PC-9 (cell line): ENCODE measurements at regions not wholly inside any gene's neighbourhood (a gene's known extent, or its start where the extent isn't known, plus 50 kb on each side); places are given as distances from the start of the nearest gene placed in this dataset.

ENCODE experiments used
- EZH2 ChIP-seq: fragments of 200-600 bp; sonication (generic); IDR thresholded peaks from 2 replicates; pipeline ENCODE4 v1.8.0; 2017; ENCODE audit warnings: antibody characterized with exemption, low read depth
- TF ChIP-seq, protein P1 (sequence below): fragments of 200-600 bp; sonication (generic); conservative IDR thresholded peaks from 2 replicates; pipeline ENCODE4 v1.6.1; 2017; ENCODE audit warnings: mixed run types, antibody characterized with exemption, mild to moderate bottlenecking, moderate library complexity

DNA sequence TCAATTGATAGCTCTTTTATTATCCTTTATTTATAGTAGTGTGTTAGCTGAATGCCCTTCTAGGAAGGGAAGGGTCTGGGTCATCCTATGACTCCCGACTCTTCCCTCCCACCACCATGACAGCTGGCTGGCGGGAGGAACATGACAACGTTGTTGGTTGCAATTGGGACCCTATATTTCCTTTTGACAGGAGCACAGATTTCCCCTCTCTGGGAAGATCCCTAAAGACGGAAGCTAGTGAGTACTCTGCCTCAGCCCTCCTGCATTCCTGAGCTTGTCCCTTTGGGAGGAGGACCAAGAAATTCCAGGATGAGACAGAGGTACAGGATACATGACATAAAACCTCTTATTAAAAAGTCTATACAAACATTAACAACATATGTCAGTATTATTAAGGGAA lies 485.4 kb downstream of the NAV3 start:
- TF ChIP-seq, protein P1, sequence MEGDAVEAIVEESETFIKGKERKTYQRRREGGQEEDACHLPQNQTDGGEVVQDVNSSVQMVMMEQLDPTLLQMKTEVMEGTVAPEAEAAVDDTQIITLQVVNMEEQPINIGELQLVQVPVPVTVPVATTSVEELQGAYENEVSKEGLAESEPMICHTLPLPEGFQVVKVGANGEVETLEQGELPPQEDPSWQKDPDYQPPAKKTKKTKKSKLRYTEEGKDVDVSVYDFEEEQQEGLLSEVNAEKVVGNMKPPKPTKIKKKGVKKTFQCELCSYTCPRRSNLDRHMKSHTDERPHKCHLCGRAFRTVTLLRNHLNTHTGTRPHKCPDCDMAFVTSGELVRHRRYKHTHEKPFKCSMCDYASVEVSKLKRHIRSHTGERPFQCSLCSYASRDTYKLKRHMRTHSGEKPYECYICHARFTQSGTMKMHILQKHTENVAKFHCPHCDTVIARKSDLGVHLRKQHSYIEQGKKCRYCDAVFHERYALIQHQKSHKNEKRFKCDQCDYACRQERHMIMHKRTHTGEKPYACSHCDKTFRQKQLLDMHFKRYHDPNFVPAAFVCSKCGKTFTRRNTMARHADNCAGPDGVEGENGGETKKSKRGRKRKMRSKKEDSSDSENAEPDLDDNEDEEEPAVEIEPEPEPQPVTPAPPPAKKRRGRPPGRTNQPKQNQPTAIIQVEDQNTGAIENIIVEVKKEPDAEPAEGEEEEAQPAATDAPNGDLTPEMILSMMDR: no peak
- no peak for TF ChIP-seq EZH2
